HCT116 (cell line): ENCODE measurements at regions not wholly inside any gene's neighbourhood (a gene's known extent, or its start where the extent isn't known, plus 50 kb on each side); places are given as distances from the start of the nearest gene placed in this dataset.

ENCODE experiments used
- ATF3 ChIP-seq: IDR thresholded peaks from 2 replicates; pipeline ENCODE4 v1.6.1; 2012
- CBX3 ChIP-seq: IDR thresholded peaks from 2 replicates; pipeline ENCODE4 v1.6.1; 2012; ENCODE audit warnings: low read depth
- CTCF ChIP-seq, 3 experiments: fragments of 200-600 bp in 1 of 3; sonication (generic) in 1 of 3; IDR thresholded peaks in 2 of 3; conservative IDR thresholded peaks in 1 of 3; 2 replicates each; pipeline ENCODE4 v1.5.1; 2012 to 2017; ENCODE audit warnings: low read depth in 2 of 3, low read length in 2 of 3, antibody characterized with exemption in 1 of 3, borderline replicate concordance in 1 of 3, control low read depth in 1 of 3, mild to moderate bottlenecking in 1 of 3, mixed read lengths in 1 of 3, mixed run types in 1 of 3, moderate library complexity in 1 of 3; ENCODE audit not compliant: insufficient read depth in 1 of 3
- EZH2 ChIP-seq: fragments of 200-600 bp; sonication (generic); IDR thresholded peaks from 2 replicates; pipeline ENCODE4 v1.6.1; 2017; ENCODE audit warnings: antibody characterized with exemption, mixed run types
- EZH2phosphoT487 ChIP-seq: fragments of 200-600 bp; IDR thresholded peaks from 2 replicates; pipeline ENCODE4 v1.6.1; 2018; ENCODE audit warnings: antibody characterized with exemption, borderline replicate concordance
- FOSL1 ChIP-seq: IDR thresholded peaks from 2 replicates; pipeline ENCODE4 v1.6.1; 2012; ENCODE audit warnings: low read depth
- JUND ChIP-seq: IDR thresholded peaks from 2 replicates; pipeline ENCODE4 v1.6.1; 2012
- POLR2A ChIP-seq: IDR thresholded peaks from 2 replicates; pipeline ENCODE4 v1.7.0; 2011; ENCODE audit warnings: borderline replicate concordance; ENCODE audit not compliant: insufficient read depth, insufficient read length; ENCODE audit errors: extremely low read depth
- POLR2AphosphoS5 ChIP-seq: IDR thresholded peaks from 2 replicates; pipeline ENCODE4 v1.6.1; 2011; ENCODE audit warnings: mild to moderate bottlenecking, low read depth, low read length, moderate library complexity
- RAD21 ChIP-seq: IDR thresholded peaks from 2 replicates; pipeline ENCODE4 v1.6.1; 2012; ENCODE audit warnings: low read depth, mild to moderate bottlenecking
- REST ChIP-seq: IDR thresholded peaks from 2 replicates; pipeline ENCODE4 v1.6.1; 2012; ENCODE audit warnings: low read depth
- SIN3A ChIP-seq: IDR thresholded peaks from 2 replicates; pipeline ENCODE4 v1.6.1; 2012; ENCODE audit warnings: low read depth
- SP1 ChIP-seq: IDR thresholded peaks from 2 replicates; pipeline ENCODE4 v1.6.1; 2012; ENCODE audit warnings: low read depth
- TCF7L2 ChIP-seq: IDR thresholded peaks from 2 replicates; pipeline ENCODE4 v1.7.0; 2011; ENCODE audit warnings: borderline replicate concordance, inconsistent platforms; ENCODE audit not compliant: insufficient read depth, insufficient read length; ENCODE audit errors: extremely low read depth

GRCh38 chr9:78989031-78989658, 582.6 kb upstream of the TLE4 start:
- TF ChIP-seq EZH2 (no peak), CTCF (IDR thresholded peaks at IDR 0.05 in 2 of 3, conservative IDR thresholded peaks at IDR 0.05 in 1 of 3; ENCODE audit: borderline replicate concordance in 1 of 3, insufficient read depth in 1 of 3, low read depth in 2 of 3, low read length in 2 of 3) (no peak), REST (no peak), POLR2A (no peak), SP1 (no peak), ATF3 (no peak), TCF7L2 (no peak), JUND (no peak), EZH2phosphoT487 (no peak), RAD21 (no peak), CBX3 (no peak), SIN3A (no peak), POLR2AphosphoS5 (no peak), FOSL1 (no peak)
